Loucy (cell line): ENCODE measurements at regions not wholly inside any gene's neighbourhood (a gene's known extent, or its start where the extent isn't known, plus 50 kb on each side); places are given as distances from the start of the nearest gene placed in this dataset.

ENCODE experiments used
- EZH2phosphoT487 ChIP-seq: fragments of 200-600 bp; IDR thresholded peaks from 2 replicates; pipeline ENCODE4 v1.6.1; 2018; ENCODE audit warnings: antibody characterized with exemption, mild to moderate bottlenecking, moderate library complexity, borderline replicate concordance
- TF ChIP-seq, protein P1 (sequence below): fragments of 200-600 bp; sonication (generic); conservative IDR thresholded peaks from 2 replicates; pipeline ENCODE4 v1.5.1; 2014; ENCODE audit warnings: mild to moderate bottlenecking, antibody characterized with exemption, low read length

DNA sequence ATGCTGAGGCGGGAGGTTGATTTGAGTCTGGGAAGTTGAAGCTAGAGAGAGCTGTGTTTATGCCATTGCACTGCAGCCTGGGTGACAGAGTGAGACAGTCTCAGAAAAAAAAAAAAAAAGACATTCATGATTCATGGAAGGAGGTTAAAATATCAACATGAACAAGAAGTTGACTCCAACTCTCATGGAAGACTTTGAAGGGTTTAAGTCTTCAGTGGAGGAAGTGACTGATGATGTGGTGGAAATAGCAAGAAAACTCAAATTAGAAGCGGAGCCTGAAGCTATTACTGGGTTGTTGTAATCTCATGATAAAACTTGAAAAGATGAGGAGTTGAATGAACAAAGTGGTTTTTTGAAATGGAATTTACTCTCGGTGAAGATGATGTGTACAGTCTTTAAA, 491.8 kb downstream of the SQOR start:
- TF ChIP-seq, protein P1, sequence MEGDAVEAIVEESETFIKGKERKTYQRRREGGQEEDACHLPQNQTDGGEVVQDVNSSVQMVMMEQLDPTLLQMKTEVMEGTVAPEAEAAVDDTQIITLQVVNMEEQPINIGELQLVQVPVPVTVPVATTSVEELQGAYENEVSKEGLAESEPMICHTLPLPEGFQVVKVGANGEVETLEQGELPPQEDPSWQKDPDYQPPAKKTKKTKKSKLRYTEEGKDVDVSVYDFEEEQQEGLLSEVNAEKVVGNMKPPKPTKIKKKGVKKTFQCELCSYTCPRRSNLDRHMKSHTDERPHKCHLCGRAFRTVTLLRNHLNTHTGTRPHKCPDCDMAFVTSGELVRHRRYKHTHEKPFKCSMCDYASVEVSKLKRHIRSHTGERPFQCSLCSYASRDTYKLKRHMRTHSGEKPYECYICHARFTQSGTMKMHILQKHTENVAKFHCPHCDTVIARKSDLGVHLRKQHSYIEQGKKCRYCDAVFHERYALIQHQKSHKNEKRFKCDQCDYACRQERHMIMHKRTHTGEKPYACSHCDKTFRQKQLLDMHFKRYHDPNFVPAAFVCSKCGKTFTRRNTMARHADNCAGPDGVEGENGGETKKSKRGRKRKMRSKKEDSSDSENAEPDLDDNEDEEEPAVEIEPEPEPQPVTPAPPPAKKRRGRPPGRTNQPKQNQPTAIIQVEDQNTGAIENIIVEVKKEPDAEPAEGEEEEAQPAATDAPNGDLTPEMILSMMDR = no peak
- TF ChIP-seq EZH2phosphoT487 = no peak
